NAMALWA (cell line): ENCODE measurements at regions not wholly inside any gene's neighbourhood (a gene's known extent, or its start where the extent isn't known, plus 50 kb on each side); places are given as distances from the start of the nearest gene placed in this dataset.
"Not testable (repeated sequence)": the region's sequence is repeated elsewhere in the genome, so short reads cannot be mapped to it uniquely, and the experiment has no call there.

Experiments used
- DNase-seq: peaks from one replicate; pipeline ENCODE4 v3.0.0-alpha.2; 2015; ENCODE audit warnings: low spot score

DNA sequence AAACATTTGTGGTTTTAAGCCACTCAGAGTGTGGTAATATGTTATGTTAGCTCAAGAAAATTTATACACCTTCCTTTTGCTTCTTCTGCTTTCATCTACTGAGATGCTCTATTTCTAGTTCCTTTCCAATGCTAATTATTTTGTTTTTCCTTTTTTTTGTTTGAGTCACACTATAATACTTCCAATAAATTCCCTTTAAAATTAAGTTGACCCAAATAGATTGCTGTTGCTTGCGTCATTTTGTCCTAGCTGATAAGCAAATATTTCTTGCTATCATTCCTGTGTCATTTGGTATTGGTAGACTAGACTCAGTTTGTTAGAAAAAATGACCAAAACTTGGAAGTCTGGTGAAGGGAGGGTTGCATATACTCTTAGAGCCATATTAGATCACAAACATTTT lies 437.0 kb upstream of the CNTN6 start:
- DNase-seq: no peak

DNA sequence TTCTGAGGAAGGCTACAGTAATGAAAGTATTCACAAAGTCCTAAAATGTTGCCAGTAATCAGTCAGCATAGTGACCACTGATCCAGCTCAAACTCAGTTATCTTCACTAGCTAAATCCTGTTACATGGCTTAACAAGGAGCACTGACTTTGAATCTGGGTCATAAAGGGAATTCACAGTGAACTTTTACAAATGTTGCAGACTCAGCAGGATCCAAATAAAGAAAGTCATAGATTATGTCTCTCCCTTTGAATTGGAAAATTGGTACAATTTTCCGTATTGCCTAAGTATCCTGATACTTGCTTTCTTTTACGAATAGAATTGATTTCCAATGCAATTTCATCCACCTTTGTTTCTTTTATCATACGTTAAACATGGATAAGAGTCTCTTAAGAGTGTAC lies 431.5 kb upstream of the CNTN6 start:
- DNase-seq: no peak

DNA sequence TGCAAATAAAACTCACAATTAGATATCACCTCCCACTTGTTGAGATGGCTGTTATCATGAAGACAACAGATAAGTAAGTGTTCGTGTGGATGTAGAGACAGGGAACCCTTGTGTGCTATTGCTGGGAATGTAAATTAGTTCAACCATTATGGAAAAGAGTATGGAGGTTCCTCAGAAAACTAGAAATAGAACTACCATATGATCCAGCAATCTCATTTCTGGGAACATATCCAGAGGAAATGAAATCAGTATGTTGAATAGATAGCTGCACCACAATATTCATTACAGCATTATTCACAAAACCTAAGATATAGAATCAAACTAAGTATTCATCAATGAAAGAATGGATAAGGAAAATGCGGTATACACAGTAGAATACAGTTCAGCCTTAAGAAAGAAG lies 418.7 kb upstream of the CNTN6 start:
- DNase-seq: no peak

DNA sequence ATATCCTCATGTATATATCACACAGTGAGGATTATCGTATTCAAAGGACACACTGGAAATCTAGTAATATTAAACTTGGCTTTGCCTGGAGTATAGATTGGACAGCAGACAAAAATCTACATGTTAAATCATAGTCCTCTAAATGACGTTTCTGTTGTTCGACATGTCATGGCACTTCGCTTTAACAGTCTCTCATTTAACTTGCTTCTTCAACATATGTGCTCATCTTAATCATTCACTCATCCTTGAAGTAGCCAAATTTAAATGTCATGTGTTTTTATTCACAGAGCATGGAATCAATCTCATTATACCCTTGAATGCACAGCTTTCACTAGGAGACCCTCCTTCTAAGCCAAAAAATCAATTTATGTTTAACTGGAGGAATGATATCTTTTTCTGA lies 417.0 kb upstream of the CNTN6 start:
- no peak for DNase-seq

DNA sequence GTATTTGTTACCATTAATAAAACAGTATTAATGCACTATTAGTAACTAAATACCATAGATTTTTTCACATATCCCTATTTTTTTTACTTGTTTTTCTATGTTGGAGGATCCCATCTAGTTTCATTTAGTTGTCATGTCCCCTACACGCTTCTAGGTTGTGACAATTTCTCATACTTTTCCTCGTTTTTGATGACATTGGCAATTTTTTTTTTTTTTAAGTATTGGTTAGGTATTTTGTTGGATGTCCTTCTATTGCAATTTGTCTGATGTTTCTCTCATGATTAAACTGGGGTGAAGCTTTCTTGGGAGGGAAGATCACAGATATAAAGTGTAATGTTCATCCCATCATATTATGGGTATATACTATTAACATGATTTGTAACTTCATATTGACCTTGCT lies 409.1 kb upstream of the CNTN6 start:
- DNase-seq: no peak

DNA sequence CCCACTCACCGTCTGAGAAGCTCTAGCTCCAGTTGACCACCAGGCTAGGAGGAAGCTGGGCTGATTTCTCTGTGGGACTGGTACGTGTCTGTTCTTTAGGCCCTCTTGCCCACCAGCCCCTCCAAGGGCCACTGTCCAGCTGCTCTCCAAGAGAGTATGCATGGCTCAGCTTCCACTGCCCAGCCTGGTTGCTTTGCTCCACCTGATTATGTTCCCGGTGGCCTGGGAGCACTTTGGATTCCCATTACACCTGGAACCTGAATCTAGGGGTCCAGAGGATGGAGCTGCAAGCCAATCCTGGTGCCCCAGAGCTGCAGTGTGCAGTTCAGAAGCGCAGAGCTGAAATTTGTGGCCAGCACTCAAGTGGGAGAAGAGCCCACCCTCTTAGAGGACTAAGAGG lies 402.1 kb upstream of the CNTN6 start:
- DNase-seq: no peak

DNA sequence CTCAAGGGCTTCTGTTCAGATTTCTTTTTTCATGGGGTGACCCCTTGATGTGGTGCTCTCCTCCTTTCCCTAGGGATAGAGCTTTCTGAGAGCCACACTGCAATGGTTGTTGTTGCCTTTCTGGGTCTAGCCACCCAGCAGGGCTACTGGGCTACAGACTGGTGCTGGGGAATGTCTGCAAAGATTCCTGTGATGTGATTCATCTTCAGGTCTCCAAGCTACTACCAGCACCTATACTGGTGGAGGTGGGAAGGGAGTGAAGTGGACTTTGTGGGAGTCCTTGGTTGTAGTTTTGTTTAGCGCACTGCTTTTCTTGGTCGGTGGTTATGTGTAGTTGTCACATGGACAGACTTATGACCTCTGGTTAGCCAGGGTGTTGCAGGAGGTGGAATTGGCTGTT lies 392.3 kb upstream of the CNTN6 start:
- no peak for DNase-seq

DNA sequence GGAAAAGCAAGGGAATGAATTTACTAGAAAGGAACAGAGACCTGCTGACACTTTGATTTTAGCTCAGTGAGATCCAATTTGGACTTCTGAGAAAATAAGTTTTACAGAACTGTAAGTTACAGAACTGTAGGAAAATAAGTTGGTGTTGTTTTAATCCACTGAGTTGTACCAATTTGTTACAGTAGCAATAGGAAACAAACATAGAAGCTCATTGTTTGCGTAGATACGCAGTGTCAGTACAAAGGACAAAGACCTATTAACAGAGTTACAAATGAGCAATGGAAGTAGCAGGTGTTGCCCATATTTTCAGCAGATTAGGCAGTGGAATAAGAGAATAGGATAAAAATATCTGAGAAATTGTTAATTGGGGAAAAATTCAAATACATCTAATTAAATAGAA lies 385.8 kb upstream of the CNTN6 start:
- DNase-seq: no peak

DNA sequence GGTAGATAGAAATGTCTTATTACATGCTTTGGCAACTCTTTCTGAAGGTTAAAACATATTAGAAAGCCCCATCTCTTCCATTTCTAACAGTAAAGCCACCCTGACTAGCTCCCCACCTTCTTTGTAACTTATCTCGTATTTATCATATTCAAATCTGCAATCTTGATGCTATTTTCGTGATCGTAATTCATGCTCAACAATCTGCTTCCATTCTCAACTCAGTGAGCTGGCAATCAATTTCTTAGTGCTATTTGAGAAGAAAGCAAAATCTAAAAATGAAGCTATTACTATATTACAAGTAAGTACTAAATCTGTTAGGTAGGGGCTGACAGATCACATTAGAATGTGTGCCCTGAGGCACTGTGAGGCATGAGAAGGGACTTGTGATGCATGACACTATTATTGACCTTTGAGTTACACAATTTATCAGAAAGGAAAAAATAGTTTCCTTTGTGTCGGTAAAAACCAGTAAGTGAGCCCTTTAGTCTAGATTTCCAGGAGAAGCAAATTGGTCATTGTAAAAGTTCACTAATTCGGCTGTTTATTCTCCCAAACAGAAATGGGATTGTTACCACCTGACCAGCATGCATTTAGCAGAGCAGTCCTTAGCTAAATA lies 379.7 kb upstream of the CNTN6 start:
- DNase-seq: no peak

DNA sequence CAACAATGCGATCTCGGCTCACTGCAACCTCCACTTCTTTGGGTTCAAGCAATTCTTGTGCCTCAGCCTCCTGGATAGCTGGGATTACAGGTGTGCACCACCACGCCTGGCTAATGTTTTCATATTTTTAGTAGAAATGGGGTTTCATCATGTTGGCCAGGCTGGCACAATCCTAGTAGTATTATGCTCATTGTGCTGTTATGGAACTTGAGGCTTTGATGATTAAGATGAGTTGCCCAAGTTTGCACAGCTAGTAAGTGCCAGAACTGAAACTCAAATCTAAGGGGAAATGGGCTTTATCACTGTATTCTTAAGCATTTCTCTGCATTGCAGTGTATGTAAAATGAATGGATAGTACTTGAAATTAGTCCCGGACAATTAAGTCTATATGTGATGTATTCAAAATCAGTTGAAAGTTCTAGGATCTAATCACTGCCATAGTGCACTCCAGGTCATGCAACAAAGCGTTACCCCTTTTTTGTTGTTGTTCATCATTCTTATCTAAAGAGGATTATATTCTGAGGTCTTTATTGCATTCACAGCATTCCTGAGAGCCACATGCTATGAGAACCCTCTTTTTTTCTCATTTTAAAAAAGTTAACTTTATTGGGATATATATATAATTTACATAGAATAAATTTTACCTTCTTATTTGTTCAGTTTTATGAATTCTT lies 378.7 kb upstream of the CNTN6 start:
- DNase-seq: no peak

DNA sequence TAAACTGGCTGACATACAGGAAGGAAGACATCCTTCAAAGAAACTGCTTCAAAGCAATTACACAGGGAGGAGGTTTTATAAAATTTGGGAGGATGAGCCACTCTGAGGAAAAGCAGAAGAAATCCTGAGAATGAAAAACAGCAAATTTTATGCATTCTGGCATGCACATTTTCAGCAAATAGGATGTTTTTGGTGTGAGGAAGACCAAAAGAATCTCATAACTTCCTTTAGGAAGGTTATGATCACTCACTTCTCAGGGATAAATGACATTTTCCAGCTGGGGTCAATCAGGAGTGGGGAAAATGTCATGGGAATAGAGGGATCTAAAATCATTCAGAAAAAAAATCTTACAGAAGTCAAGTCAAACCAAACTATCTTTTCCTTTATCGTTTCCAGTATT lies 371.7 kb upstream of the CNTN6 start:
- DNase-seq: no peak

DNA sequence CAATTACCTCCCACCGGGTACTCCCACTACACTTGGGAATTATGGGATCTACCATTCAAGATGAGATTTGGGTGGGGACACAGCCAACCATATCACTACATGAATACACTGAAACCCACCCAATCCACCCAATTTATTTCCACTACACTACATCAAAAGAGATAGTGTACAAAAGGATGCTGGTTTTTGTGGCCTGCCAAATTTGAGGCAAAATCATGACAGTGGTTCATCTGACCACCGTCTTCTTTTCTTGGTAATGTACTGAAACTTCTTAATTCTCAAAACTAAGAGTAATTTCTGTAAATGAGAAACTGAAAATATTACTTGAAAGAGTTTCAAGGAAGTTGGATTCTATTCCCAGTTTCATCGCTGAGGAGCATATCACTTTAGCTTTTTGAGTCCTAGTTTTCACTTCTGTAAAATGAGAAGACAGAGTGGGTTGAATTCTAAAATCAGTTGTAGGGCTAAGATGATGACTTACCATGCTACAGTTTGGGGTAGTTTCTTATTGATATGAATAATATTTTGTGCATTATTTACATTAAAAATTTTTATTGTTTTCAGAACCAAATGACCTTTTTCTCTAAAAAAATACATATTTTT lies 360.4 kb upstream of the CNTN6 start:
- DNase-seq: no peak

DNA sequence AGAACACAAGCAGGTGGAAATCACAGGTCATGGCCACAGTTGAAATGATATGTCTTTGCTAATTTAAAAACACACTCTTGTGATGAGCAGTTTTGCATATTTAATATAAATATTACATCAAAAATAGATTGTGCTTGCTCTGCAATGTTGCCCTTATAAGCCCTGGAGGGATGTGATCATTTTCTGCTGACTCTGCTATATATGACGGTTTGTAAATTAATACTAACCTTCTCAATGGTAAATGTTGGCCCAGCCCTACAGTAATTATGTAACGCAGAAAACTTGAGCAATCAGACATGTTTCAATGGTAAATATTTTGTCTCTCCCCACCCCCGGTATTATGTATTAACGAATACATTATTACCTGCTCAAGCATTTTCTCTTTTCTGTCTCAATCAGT lies 359.5 kb upstream of the CNTN6 start:
- DNase-seq: no peak

DNA sequence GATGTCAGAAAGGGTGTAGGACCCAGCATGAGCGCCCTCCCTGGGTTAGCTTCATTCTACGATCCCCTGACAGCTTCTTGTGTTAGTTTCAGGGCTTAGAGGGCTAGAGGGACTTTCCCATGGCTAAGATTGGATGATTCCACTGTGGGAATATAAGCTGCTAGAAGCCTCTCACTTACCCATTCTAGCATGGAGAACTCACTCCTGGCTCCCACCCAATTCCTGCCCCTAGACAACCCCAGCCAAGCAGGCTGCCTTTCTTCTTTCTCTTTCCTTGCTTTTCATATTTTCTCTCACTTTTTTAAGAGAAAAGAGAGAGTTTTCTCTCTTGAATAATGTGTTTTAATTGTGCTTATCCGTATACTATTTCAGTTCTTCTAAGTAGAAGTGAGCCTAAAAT lies 335.1 kb upstream of the CNTN6 start:
- DNase-seq: no peak

DNA sequence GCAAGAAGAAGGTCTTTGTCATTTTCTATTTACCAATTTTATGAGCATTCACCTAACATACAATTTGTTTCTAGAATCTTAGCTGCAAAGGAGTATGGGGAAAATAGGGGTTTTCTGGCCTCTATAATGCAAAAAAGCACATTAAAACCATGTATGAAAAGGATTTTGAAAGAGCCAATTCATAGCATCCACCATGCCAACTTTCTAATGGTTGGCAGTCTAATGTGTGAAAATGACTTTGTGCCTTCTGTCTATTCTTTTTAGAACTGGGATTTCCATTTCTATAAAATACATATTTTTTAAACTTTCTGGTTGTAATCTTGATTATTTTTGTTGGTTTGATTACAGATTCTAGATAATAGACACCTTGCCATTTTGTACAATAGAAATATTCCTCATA lies 333.7 kb upstream of the CNTN6 start:
- no peak for DNase-seq

DNA sequence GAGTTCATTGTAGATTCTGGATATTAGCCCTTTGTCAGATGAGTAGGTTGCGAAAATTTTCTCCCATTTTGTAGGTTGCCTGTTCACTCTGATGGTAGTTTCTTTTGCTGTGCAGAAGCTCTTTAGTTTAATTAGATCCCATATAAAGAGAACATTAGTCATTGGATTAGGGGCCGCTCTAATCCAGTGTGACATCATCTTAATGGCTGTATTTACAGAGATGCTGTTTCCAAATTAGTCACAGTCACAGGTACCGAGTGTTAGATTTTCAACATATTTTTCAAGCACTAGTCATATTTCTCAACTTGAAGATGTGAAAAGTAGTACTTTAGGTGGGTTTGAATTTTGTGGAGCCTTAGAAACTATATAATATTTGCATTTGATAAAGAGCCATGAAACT lies 319.4 kb upstream of the CNTN6 start:
- not testable (repeated sequence) for DNase-seq

DNA sequence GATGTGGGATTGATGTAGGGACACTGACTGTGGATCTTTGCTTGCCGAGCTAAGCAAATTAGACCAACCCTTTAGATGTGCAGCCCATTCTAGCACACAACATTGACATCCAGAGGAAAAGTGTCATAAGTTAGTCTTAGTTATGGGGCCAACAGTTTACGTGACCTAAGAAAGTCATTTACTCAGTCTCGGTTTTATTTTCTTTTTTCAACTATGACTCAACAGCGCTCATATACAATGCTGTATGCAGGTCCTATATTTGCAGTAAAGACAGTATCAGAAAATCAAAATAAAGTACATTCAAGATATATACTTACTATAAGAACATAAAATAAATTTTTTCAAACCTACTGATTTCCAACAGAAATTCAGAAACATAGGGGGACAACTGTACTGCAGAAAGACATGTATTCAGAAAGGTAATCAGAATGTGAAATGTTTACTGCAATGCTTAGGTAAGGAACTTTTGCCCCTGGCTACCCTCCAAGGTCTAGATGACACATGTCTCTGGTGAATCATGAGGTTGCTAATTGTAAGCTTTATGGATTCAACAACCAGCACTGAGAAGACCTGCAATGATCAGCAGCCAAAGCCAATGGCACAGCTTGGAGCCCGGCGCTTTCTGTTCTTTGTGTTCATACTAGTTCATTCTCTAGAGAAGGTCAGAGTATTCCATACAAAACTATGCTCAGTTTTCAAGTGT lies 317.5 kb upstream of the CNTN6 start:
- no peak for DNase-seq

DNA sequence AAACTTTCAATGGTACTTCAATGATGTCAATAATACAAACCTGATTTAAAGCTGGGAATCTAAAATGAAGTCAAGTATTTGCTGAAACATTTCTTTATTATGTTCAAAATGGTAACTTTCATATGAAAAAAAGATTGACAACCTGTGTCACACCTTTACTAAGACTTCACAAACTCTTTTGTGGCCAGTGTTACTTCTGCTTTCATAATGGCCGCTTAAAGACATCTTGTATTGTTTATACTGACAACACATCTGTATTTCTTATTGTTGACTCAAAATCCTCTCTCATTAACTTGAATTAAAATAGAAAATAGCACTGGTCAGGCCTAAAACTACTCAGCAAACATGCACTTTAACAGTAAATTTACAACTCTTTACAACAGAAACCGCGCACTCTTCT lies 312.3 kb upstream of the CNTN6 start:
- DNase-seq: no peak

DNA sequence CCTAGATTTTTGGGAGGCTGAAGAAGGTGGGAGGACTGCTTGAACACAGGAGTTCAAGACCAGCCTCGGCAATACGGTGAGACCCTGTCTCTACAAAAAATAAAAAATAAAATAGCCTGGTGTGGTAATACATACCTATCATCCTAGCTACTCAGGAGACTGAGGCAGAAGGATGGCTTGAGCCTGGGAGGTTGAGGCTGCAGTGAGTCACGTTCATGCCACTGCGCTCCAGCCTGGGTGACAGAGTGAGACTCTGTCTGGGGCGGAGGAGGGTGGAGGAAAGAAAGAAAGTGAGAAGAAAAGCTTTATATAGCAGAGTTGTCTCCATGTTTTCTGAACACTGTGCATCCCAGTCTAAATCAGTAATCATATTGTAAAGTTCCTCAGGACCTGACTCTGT lies 301.4 kb upstream of the CNTN6 start:
- DNase-seq: no peak

DNA sequence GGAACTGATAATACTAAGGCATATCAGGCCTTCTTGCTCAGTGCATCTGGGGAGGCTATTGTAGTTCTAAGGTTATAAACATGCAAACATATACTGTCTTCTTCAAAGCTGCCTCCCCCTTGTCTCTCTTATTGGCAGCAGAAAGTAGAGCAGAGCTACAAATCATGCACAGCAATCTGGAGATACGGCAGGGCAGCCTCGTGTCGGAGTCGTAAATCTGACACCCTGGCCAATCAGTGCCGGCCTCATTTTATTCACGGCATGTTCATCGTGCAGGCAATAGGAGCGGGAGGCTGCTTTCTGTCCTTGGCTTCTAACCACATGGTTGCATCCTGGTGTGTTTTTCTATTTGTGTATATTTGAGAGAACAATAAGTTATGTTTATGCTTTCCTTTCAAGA lies 300.2 kb upstream of the CNTN6 start:
- DNase-seq: no peak

DNA sequence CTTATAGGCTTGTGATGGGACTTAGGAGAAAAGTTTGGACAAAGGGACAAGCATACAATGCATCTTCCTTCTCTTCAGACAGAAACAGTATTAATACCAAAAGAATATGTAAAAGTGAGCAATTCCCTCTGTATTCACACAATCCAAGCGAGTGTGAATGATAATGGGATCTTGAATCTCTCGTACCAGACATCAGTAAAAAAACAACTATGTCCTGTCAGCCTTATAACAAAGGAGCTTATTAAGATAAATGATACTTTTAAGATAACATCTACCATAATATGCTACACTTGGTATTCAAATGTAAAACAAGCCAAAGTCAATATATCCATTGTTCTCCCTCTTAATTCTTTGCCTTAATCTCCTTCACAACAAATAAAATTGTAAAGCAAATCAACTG lies 288.6 kb upstream of the CNTN6 start:
- DNase-seq: no peak

DNA sequence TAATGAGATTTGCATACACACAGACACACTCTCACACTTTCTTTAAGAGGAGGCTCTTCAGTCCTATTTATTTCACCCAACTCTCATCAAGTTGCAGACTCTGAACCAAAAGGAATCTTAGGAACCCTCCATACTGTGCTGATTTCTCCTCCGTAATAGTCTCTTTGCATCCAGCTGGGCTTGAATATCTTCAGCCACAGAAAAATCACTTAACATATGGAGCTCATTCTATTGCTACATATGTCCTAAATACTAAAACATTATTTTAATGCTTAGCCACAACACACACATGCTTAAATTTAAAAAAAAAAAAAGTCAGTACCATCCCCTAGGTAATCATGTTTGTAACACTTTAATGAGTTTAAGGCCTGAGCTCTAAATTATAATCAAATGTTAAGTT lies 287.5 kb upstream of the CNTN6 start:
- DNase-seq: no peak

DNA sequence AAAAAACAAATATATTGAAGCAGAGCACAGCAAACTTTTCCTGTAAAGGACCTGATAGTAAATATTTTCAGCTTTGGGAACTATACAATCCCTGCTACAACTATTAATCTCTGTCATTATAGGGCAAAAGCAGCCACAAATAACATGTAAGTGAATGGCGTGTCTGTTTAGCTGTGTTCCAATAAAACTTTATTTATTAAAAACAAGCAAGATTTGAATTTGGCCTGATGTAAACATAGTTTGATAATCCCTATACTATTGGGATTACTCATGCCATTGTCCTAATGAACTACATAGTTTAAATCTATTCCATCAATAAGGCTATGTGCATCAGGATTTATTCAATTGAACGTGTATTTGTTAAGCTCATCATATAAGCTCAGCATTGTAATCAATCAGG lies 286.8 kb upstream of the CNTN6 start:
- no peak for DNase-seq
